ENCODE measurements at regions not wholly inside any gene's neighbourhood (a gene's known extent, or its start where the extent isn't known, plus 50 kb on each side); places are given as distances from the start of the nearest gene placed in this dataset.
"Not testable (repeated sequence)": the region's sequence is repeated elsewhere in the genome, so short reads cannot be mapped to it uniquely, and the experiment has no call there.

DNA sequence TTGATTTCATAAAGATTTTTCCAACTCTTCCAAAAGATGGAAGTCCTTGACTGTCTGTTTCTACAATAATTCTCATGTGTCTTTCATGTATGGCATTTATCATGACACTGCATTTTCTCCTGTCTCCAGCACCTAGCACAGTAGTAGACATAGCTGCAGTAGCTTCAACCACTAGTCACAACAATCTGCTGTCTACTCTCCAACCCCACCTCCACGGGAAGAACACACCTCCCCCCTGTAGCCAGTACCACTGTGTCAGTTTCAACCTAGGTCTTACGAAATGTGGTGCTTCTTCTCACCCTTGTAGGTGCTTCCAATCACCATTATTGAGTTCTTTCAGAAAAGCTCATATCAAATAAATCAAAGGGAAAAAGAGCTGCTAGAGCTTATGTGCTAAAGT, 425.1 kb upstream of the ADAMTS5 start:
- no peak for DNase-seq (ENCODE audit: low read depth in 3 of 3)

DNA sequence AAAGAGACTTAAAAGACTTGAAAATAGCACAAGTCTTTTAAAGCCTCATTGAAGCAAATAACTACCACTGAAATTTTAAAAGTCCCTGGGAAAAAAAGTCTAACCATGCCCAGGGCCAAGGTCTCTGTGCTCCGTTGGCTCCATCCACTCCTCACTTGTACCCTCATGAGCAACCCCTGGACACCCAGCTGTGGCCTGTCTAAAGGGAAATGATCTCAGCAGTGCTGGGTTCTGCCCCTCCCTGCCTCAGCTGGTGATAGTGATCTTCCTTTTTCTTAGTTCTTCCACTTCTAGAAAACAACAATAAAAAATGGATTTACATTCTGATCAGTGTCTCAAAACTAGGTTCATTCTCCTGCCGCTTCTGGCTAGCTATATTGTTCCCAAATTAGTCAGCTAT, 423.5 kb upstream of the ADAMTS5 start:
- no peak for DNase-seq (ENCODE audit: low read depth in 3 of 3)

DNA sequence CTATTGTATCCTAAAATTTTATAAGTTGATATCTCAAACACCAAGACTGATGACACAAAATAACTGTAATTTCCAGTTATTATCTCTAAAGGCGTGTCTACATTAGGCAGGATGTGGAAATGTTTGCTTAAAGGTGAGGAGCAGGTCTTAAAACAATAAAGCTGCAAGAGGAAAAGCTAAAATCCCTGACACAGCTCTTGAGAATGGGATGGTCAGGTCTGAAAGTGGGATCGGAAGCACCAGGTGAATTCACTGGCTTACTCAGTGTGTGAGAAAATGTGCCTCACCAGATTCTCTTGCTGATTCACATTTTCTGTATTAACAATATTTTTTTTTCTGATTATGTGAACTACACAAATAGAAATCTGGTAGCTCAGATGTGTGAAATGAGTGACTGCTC, 421.9 kb upstream of the ADAMTS5 start:
- no peak for DNase-seq (ENCODE audit: low read depth in 3 of 3)

DNA sequence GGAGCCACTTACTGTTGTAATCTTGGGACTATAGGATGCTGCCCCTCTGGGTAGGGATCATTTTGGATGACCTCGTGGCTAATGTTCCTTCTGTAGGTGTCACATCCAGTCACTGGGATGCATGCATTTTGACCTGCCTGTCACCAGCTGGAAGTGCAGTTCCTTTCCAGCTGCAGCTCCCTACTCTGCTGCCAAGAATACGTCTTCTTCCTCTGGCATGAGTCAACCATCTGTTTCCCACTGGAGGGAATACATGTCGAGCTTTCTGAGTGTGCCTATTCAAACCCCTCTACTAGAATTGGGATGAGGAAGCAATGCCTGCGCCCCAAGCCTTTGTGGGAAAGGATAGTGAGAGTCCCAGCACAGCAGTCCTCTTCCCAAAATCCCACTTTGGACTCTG, 415.5 kb upstream of the ADAMTS5 start:
- no peak for DNase-seq (ENCODE audit: low read depth in 3 of 3)

DNA sequence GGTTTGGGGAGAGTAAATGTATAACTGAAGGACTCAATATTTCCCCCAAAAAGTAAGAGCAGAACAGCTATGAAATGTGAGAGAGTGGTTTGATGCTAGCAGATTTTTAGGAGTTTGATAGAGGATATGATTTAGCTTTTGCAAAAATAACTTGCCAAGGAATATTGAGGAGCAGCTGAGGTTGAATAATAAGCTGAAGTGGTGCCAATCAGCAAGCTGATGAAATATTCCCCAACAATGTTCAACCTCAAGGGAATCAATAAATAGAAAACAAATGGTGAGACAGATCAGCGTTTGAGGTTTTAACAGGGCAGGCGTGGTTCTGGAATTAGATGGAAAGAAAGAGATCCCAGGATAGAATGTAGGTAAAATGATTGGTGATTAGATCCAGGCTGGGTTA, 413.4 kb upstream of the ADAMTS5 start:
- no peak for DNase-seq (ENCODE audit: low read depth in 3 of 3)

- no peak for DNase-seq (ENCODE audit: low read depth in 3 of 3)
These were observed 412.5 kb upstream of the ADAMTS5 start for GRCh38 chr21:27379354-27379753.

DNA sequence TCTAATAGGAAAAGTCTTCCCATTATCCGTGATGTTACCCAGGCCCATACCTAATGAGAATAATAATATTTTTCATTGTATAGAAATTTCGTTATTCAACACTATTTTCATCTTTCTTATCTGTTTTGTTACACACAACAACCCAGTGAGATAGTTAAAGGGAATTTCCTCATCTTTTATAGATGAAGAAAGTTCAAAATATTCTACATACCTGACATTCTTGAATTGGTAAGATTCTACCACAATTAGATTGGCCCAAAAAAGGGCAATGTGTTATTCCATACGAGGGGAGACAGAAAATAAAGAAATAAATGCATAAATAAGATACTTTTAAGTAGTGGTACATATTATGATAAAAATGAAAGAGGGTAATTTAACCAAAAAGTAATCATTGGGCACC, 405.5 kb upstream of the ADAMTS5 start:
- no peak for DNase-seq (ENCODE audit: low read depth in 3 of 3)

DNA sequence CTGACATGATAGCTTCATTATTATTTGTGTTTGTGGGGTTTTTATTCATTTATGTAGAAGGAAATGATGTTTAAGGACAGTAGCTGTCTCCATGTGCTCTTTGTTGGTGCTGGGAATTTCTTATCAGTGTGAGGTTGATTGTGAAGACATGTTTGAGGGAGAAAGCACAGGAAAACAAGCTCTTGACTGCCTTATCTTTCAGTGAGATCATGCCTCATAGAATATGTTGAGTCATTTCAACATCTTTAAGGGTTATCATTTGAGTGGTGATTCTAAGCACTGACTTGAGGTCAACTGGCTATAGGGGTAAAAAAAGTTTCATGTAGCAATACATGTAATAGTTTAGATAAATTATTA, 405.1 kb upstream of the ADAMTS5 start:
- DNase-seq (ENCODE audit: low read depth in 3 of 3) = no peak

- no peak for DNase-seq (ENCODE audit: low read depth in 3 of 3)
These were observed 404.5 kb upstream of the ADAMTS5 start for GRCh38 chr21:27371115-27371974.

- DNase-seq (ENCODE audit: low read depth in 3 of 3) = no peak
These were observed 403.2 kb upstream of the ADAMTS5 start for GRCh38 chr21:27369978-27370571.

DNA sequence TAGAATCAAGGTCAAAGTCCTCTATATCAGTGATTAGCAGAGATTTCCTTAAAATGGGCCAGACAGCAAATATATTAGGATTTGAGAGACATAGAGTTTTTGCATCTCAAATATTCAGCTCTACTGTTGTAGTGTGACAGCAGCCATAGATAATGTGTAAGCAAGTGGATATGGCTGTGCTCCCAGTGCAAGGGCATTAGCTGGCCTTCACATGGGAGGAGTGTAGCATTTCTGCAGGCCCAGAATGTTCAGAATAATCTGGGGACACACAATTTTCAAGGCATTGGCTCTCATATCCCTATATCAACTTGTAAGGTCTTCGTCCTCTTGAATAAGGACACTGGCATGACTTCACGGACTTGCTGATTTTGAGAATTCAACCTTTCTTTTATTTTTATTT, 402.3 kb upstream of the ADAMTS5 start:
- DNase-seq (ENCODE audit: low read depth in 3 of 3) = no peak

- no peak for DNase-seq (ENCODE audit: low read depth in 3 of 3)
These were observed 399.9 kb upstream of the ADAMTS5 start for GRCh38 chr21:27366646-27367235.

DNA sequence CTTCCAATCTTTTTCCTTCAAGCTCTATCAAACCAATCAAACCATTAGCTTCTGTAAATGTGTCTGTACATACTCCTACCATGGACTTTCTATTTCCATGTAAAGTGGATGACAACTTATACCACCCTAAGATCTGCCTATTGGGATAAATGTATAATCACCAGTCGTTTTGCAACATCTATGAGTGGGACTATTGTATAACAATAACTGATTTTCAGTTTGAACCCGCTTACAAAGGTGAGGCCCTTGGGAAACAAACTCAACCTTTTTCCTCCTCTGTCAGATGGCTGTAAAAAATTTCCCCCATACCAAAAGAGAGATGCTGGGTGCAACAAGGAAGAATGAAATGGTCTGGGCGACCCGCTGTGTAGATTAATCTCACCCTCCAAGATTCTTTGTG, 399.1 kb upstream of the ADAMTS5 start:
- no peak for DNase-seq (ENCODE audit: low read depth in 3 of 3)

DNA sequence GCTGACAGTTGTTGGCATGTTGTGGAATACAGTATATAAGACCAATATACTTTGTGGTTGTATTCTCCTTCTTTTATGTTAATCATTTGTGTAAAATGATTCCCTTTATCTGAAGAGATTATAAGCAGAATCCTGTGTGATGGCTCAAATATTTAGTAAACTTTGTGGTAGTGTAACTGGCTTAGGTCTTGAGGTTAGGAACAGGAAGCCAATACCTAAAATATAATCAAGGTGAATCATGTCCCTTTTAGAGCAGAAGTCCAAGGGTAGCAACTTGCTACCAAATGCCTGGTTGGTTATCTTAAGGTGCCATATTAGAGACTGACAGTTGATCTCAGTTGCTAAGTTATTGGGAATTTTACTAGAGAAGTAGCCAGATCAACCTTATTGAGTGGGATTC, 398.5 kb upstream of the ADAMTS5 start:
- no peak for DNase-seq (ENCODE audit: low read depth in 3 of 3)

DNA sequence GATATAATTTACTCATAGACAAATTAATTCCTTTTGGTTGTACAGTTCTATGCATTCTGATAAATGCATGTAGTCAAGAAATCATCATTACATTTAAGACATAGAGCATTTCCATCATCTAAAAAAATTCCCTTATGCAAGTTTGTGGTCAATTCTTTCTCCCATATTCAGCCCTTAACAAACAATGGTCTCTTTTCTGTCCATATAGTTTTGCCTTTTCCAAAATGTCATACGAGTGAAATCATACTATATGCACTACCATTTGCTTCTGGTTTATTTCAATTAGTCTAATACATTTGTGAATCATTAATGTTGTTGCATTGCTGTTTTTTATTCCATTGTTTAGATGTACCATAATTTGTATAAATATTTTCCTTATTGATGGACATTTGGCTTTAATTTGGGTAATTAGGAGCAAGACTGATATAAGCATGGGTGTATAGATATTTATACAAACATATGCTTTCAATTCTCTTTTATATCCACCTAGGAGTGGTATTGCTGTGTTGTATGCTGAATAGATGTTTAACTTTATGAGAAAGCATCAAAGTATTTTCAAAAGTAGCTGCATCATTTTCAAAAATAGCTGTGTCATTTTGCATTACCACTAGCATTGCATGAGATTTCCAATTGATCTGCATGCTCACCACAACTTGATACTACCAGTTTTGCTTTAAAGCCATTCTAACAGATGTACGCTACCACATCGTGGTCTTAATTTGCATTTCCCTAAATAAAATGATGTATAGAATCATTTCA, 397.0 kb upstream of the ADAMTS5 start:
- no peak for DNase-seq (ENCODE audit: low read depth in 3 of 3)

- DNase-seq (ENCODE audit: low read depth in 3 of 3) = no peak
These were observed 395.4 kb upstream of the ADAMTS5 start for GRCh38 chr21:27362249-27362648.

DNA sequence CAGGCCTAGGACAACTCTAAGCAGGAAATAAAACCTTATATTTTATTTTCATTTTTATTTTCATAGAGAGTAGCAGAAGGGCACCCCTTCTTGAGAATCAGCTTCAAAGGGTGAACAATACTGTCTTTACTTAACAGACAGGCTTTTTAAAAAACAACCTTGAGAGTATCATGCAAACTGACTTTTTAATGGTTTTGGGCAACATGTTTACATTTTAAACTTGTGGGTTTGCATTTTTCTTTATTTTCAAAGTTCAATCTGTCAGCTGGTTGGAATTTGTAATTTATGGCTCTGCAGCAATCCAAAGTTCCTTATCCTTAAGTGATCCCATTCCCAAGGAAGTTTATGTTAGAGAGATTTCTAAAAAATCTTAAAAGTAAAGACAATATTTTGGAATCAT, 392.3 kb upstream of the ADAMTS5 start:
- DNase-seq (ENCODE audit: low read depth in 3 of 3) = no peak

DNA sequence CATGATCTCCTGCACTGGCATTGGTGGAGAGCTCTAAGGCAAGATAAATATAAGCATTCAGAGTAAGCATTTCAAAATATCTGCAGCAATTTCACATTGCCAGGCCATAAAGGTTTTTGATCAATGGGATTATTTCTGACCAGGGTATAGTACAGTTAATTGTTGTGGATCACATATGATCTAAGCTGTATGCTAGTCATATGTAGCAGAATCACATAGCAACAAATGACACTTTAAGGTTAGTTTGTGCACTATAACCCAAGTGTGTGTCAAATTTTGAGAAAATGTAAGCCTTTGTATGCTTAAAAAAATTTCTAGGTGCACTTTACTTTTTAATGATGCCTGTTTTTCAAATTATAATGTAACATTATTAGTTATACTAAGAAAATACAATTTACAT, 386.0 kb upstream of the ADAMTS5 start:
- no peak for DNase-seq (ENCODE audit: low read depth in 3 of 3)

- DNase-seq (ENCODE audit: low read depth in 3 of 3) = no peak
These were observed 379.2 kb upstream of the ADAMTS5 start for GRCh38 chr21:27346041-27346448.

GRCh38 chr21:27339902-27340301, 373.0 kb upstream of the ADAMTS5 start:
- no peak for DNase-seq (ENCODE audit: low read depth in 3 of 3)

- not testable (repeated sequence) for DNase-seq (ENCODE audit: low read depth in 3 of 3)
These were observed 371.1 kb upstream of the ADAMTS5 start for GRCh38 chr21:27338007-27338406.

DNA sequence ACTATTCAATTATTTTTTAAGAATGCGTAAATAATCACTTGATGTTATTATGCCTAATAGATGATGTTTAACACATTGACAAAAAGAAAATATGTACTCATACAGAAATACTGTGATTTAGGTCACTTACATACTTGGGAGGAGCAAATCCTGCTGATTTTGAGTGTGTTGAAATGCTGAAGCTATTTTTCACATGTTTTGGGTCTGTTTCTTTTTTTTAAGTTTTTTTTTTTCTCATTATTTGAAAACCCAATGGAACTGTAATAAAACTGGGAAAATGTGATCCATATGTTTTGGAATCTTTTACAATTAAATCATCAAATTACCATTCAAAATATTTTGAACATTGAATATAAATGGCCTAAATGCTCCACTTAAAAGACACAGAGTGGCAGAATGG, 366.2 kb upstream of the ADAMTS5 start:
- DNase-seq (ENCODE audit: low read depth in 3 of 3) = no peak

Measured in stimulated activated CD4-positive, alpha-beta T cell treated with anti-CD3 and anti-CD28 coated beads, TNF-alpha, amount 100 ng/mL, for 48 hours (primary cell).